Keratinocyte (primary cell): ENCODE measurements at regions not wholly inside any gene's neighbourhood (a gene's known extent, or its start where the extent isn't known, plus 50 kb on each side); places are given as distances from the start of the nearest gene placed in this dataset.

ENCODE experiments used
- DNase-seq: peaks from one replicate; pipeline ENCODE4 v3.0.0-alpha.2; 2011; ENCODE audit warnings: low read depth, missing footprints, low spot score
- FAIRE-seq: peaks from 2 replicates; lab custom pipeline; 2011; peaks lifted over from hg19 to GRCh38; lab: Jason Lieb, UNC
- H2AFZ ChIP-seq: 2 replicates; pipeline ENCODE4 v1.6.0; 2012; ENCODE audit warnings: low read length, control low read depth, inconsistent platforms; ENCODE audit not compliant: control insufficient read depth
- H3K27ac ChIP-seq: 2 replicates; pipeline ENCODE4 v1.5.1; 2011; ENCODE audit warnings: low read length; ENCODE audit not compliant: control insufficient read depth, insufficient read depth
- H3K27me3 ChIP-seq: 3 replicates; pipeline ENCODE4 v1.6.0; 2011; ENCODE audit warnings: low read length; ENCODE audit not compliant: control insufficient read depth, insufficient read depth; ENCODE audit errors: extremely low read depth
- H3K36me3 ChIP-seq, 2 experiments: 2 replicates in 1 of 2; 3 replicates in 1 of 2; pipeline ENCODE4 v1.5.1; 2011; ENCODE audit warnings: low read length in 2 of 2, mild to moderate bottlenecking in 1 of 2; ENCODE audit not compliant: control insufficient read depth in 2 of 2, insufficient read depth in 2 of 2; ENCODE audit errors: extremely low read depth in 1 of 2
- H3K4me1 ChIP-seq: 3 replicates; pipeline ENCODE4 v1.5.1; 2011; ENCODE audit warnings: low read length; ENCODE audit not compliant: control insufficient read depth, insufficient read depth; ENCODE audit errors: extremely low read depth
- H3K4me2 ChIP-seq: 3 replicates; pipeline ENCODE4 v1.6.0; 2011; ENCODE audit warnings: low read depth, low read length; ENCODE audit not compliant: control insufficient read depth, insufficient read depth; ENCODE audit errors: extremely low read depth
- H3K4me3 ChIP-seq, 3 experiments: fragments of 200-600 bp in 1 of 3; sonication (generic) in 1 of 3; 2 replicates in 2 of 3; 3 replicates in 1 of 3; pipeline ENCODE4 v1.5.1; 2011 to 2016; ENCODE audit warnings: low read length in 3 of 3, mild to moderate bottlenecking in 3 of 3, control low read depth in 2 of 3, inconsistent platforms in 1 of 3, low read depth in 1 of 3, mixed read lengths in 1 of 3, mixed run types in 1 of 3, moderate library complexity in 1 of 3; ENCODE audit not compliant: control insufficient read depth in 2 of 3, insufficient read depth in 2 of 3; ENCODE audit errors: extremely low read depth in 1 of 3
- H3K79me2 ChIP-seq: 2 replicates; pipeline ENCODE4 v1.6.0; 2012; ENCODE audit warnings: low read length; ENCODE audit not compliant: control insufficient read depth, insufficient read depth
- H3K9ac ChIP-seq: 3 replicates; pipeline ENCODE4 v1.6.0; 2011; ENCODE audit warnings: low read length; ENCODE audit not compliant: control insufficient read depth, insufficient read depth; ENCODE audit errors: extremely low read depth
- H3K9me1 ChIP-seq: 3 replicates; pipeline ENCODE4 v1.6.0; 2011; ENCODE audit warnings: low read length; ENCODE audit not compliant: control insufficient read depth, insufficient read depth; ENCODE audit errors: extremely low read depth
- H3K9me3 ChIP-seq: 2 replicates; pipeline ENCODE4 v1.5.1; 2012; ENCODE audit warnings: low read depth, low read length; ENCODE audit not compliant: control insufficient read depth
- H4K20me1 ChIP-seq: 3 replicates; pipeline ENCODE4 v1.6.0; 2011; ENCODE audit warnings: low read length; ENCODE audit not compliant: control insufficient read depth, insufficient read depth; ENCODE audit errors: extremely low read depth
- CTCF ChIP-seq, 3 experiments: IDR thresholded peaks in 1 of 3; conservative IDR thresholded peaks in 1 of 3; optimal IDR thresholded peaks in 1 of 3; 2 replicates in 2 of 3; 3 replicates in 1 of 3; pipeline versions ENCODE3 to v1.5.1; 2011; ENCODE audit warnings: low read length in 3 of 3, mild to moderate bottlenecking in 3 of 3, moderate library complexity in 2 of 3, control low read depth in 1 of 3, inconsistent platforms in 1 of 3; ENCODE audit not compliant: insufficient read depth in 2 of 3; ENCODE audit errors: extremely low read depth in 1 of 3
- EZH2 ChIP-seq: IDR thresholded peaks from one replicate; pipeline ENCODE4 v1.6.1; 2012; ENCODE audit warnings: inconsistent platforms, mild to moderate bottlenecking, low read length, moderate library complexity
- dilution Hi-C: fragments of 300-500 bp; cut with MboI; formaldehyde crosslinking; loops from one replicate; pipeline ENCODE4 v1.7.0; 2020; ENCODE audit warnings: low sequenced_read_pairs; ENCODE audit not compliant: extremely low pct_ligation_motif_present

- H4K20me1 ChIP-seq: no peaks in the 10 kb centered on the region
- no peak overlapping the region for H3K4me2 ChIP-seq
- H3K36me3 ChIP-seq: no peaks in the 10 kb centered on the region
- H3K27me3 ChIP-seq: no peaks in the 10 kb centered on the region
- TF ChIP-seq CTCF (optimal IDR thresholded peaks at IDR 0.05 in 1 of 3, IDR thresholded peaks at IDR 0.05 in 1 of 3, conservative IDR thresholded peaks at IDR 0.05 in 1 of 3; ENCODE audit: extremely low read depth in 1 of 3, insufficient read depth in 2 of 3, low read length in 3 of 3) (no peak), EZH2 (no peak)
- no peak overlapping the region for H2AFZ ChIP-seq
- no peaks in the 10 kb centered on the region for H3K4me1 ChIP-seq
- no peak overlapping the region for H3K9ac ChIP-seq
- dilution Hi-C loops: no loop called here
- H3K9me1 ChIP-seq: no peaks in the 10 kb centered on the region
- no peak for FAIRE-seq
- H3K79me2 ChIP-seq: no peaks in the 10 kb centered on the region
- H3K4me3 ChIP-seq: no peak overlapping the region
- H3K27ac ChIP-seq: no peak overlapping the region
- no peaks in the 10 kb centered on the region for H3K9me3 ChIP-seq
- DNase-seq: no peak
These were observed 747.6 kb downstream of the HDGFL1 start for GRCh38 chr6:23316931-23317330.

- Histone ChIP-seq H3K9me1 (no peaks in the 10 kb centered on the region), H3K4me1 (no peaks in the 10 kb centered on the region), H3K4me3 (no peak overlapping the region), H3K9ac (no peak overlapping the region), H3K79me2 (no peaks in the 10 kb centered on the region), H2AFZ (no peak overlapping the region), H3K27me3 (no peaks in the 10 kb centered on the region), H3K27ac (no peak overlapping the region), H4K20me1 (no peaks in the 10 kb centered on the region), H3K36me3 (no peaks in the 10 kb centered on the region), H3K4me2 (no peak overlapping the region), H3K9me3 (no peaks in the 10 kb centered on the region)
- DNase-seq: no peak
- dilution Hi-C loops: no loop called here
- no peak for TF ChIP-seq CTCF (optimal IDR thresholded peaks at IDR 0.05 in 1 of 3, IDR thresholded peaks at IDR 0.05 in 1 of 3, conservative IDR thresholded peaks at IDR 0.05 in 1 of 3; ENCODE audit: extremely low read depth in 1 of 3, insufficient read depth in 2 of 3, low read length in 3 of 3)
- TF ChIP-seq EZH2: no peak
- no peak for FAIRE-seq
These were observed 750.2 kb downstream of the HDGFL1 start for GRCh38 chr6:23319582-23319981.
